HG03039 (cell line): ENCODE measurements at regions not wholly inside any gene's neighbourhood (a gene's known extent, or its start where the extent isn't known, plus 50 kb on each side); places are given as distances from the start of the nearest gene placed in this dataset.
"Not testable (repeated sequence)": the region's sequence is repeated elsewhere in the genome, so short reads cannot be mapped to it uniquely, and the experiment has no call there.

Source experiments
- ATAC-seq: cut with Tn5 transposase; IDR thresholded peaks from one replicate; pipeline ENCODE4 v1.9.1; 2021; ENCODE audit warnings: mild to moderate bottlenecking, moderate library complexity; ENCODE audit not compliant: unreplicated experiment

GRCh38 chr9:18256568-18256967 is 217.4 kb upstream of the ADAMTSL1 start:
- no peak for ATAC-seq

- no peak for ATAC-seq
Observed at GRCh38 chr9:18260521-18260920, 213.4 kb upstream of the ADAMTSL1 start.

- ATAC-seq, result no peak
Observed at GRCh38 chr9:18261181-18261580, 212.8 kb upstream of the ADAMTSL1 start.

- ATAC-seq, result no peak
Observed at GRCh38 chr9:18263377-18263776, 210.6 kb upstream of the ADAMTSL1 start.

- no peak for ATAC-seq
Observed at GRCh38 chr9:18268381-18268780, 205.6 kb upstream of the ADAMTSL1 start.

GRCh38 chr9:18269561-18269960 is 204.4 kb upstream of the ADAMTSL1 start:
- no peak for ATAC-seq

GRCh38 chr9:18274693-18275092 is 199.3 kb upstream of the ADAMTSL1 start:
- no peak for ATAC-seq

- no peak for ATAC-seq
Observed at GRCh38 chr9:18275313-18275990, 198.5 kb upstream of the ADAMTSL1 start.

- ATAC-seq, result no peak
Observed at GRCh38 chr9:18281291-18281690, 192.7 kb upstream of the ADAMTSL1 start.

- ATAC-seq, result no peak
Observed at GRCh38 chr9:18294229-18294628, 179.7 kb upstream of the ADAMTSL1 start.

- no peak for ATAC-seq
Observed at GRCh38 chr9:18296702-18297055, 177.3 kb upstream of the ADAMTSL1 start.

GRCh38 chr9:18297056-18297841 is 176.7 kb upstream of the ADAMTSL1 start:
- ATAC-seq, result no peak

- no peak for ATAC-seq
Observed at GRCh38 chr9:18299449-18299848, 174.5 kb upstream of the ADAMTSL1 start.

- ATAC-seq, result not testable (repeated sequence)
Observed at GRCh38 chr9:18305167-18305806, 168.7 kb upstream of the ADAMTSL1 start.

GRCh38 chr9:18314316-18314715 is 159.6 kb upstream of the ADAMTSL1 start:
- ATAC-seq, result no peak

- ATAC-seq, result no peak
Observed at GRCh38 chr9:18317896-18318295, 156.1 kb upstream of the ADAMTSL1 start.

GRCh38 chr9:18319918-18320445 is 154.0 kb upstream of the ADAMTSL1 start:
- no peak for ATAC-seq

- no peak for ATAC-seq
Observed at GRCh38 chr9:18324928-18325745, 148.8 kb upstream of the ADAMTSL1 start.

- ATAC-seq, result not testable (repeated sequence)
Observed at GRCh38 chr9:18325746-18326011, 148.3 kb upstream of the ADAMTSL1 start.

- no peak for ATAC-seq
Observed at GRCh38 chr9:18327121-18327520, 146.8 kb upstream of the ADAMTSL1 start.
